ENCODE measurements at regions not wholly inside any gene's neighbourhood (a gene's known extent, or its start where the extent isn't known, plus 50 kb on each side); places are given as distances from the start of the nearest gene placed in this dataset.

DNA sequence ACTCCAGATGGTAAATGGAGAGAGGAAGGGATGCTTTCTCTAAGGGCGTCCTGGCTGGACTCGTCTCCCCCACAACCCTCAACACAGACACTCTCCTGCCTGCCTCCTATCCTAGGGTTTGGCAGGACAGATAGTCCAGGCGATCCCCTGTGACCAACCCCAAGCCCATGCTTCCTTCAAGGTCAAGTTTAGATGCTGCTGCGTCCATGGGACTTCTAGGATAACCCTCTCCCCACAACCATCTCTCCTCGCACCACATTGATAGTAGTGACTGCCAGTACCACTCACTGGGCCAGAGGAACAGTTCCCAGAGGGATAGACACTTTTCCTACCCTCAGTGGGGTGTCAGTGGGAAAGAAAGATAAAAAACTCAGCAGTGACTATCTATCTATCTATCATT, 166.0 kb downstream of the ABHD5 start:
- CTCF ChIA-PET: interaction anchor here (0.8 to 2.1 kb wide), 4 partner anchors 12 to 163 kb away, joined by 3 to 26 read pairs (median 4); no protein-coding TSS in a partner anchor
- Histone ChIP-seq H3K27ac (ENCODE audit: insufficient read depth, low read length) (no peak overlapping the region), H3K18ac (ENCODE audit: low read depth, low read length) (no peak overlapping the region), H2AFZ (replicated peaks; ENCODE audit: low read length, poor library complexity) (no peak overlapping the region), H4K91ac (ENCODE audit: insufficient read depth, low read depth, low read length) (no peak overlapping the region), H3K4ac (ENCODE audit: low read depth, low read length) (no peak overlapping the region; the same call in 1 of the 2 replicates), H3K4me3 (ENCODE audit: insufficient read depth, low read depth, low read length) (no peak overlapping the region), H4K20me1 (ENCODE audit: insufficient read depth, low read length) (no peaks in the 10 kb centered on the region), H3K14ac (replicated peaks; ENCODE audit: low read depth, low read length) (no peak overlapping the region), H2BK120ac (ENCODE audit: low read depth, low read length) (no peak overlapping the region; the same call in 1 of the 2 replicates), H3K36me3 (ENCODE audit: control insufficient read depth, insufficient read depth, low read length) (no peaks in the 10 kb centered on the region), H4K5ac (ENCODE audit: low read depth, low read length) (no peak overlapping the region), H2BK20ac (ENCODE audit: low read depth, low read length) (no peak overlapping the region), H2AK9ac (replicated peaks; ENCODE audit: low read depth, low read length, poor library complexity) (peak overlapping the region; percentile 44), H3K4me2 (ENCODE audit: low read depth, low read length) (no peak overlapping the region), H3K56ac (ENCODE audit: extremely low read depth, insufficient read depth, low read length) (no peak overlapping the region), H2BK15ac (ENCODE audit: low read depth, low read length) (no peak overlapping the region), H2AK5ac (ENCODE audit: low read depth, low read length) (no peak overlapping the region), H3K9ac (ENCODE audit: low read depth, low read length) (no peak overlapping the region), H3K4me1 (ENCODE audit: control insufficient read depth, insufficient read depth, low read length) (peaks cover 9% of the 10 kb centered on the region), H3K27me3 (ENCODE audit: control insufficient read depth, insufficient read depth, low read length) (peaks cover 5% of the 10 kb centered on the region; the same call in 1 of the 2 replicates), H3K79me1 (ENCODE audit: low read depth in 1 of 2, low read length in 2 of 2) (no peaks in the 10 kb centered on the region), H2BK5ac (ENCODE audit: low read depth, low read length, poor library complexity, severe bottlenecking) (no peak overlapping the region), H3K9me3 (ENCODE audit: control insufficient read depth, insufficient read depth, low read length) (no peaks in the 10 kb centered on the region), H3K23ac (ENCODE audit: low read depth, low read length) (no peak overlapping the region), H3K9me1 (ENCODE audit: insufficient read depth, low read length) (0 out of 2 replicates have a peak, but pooled peaks cover 4% of the 10 kb centered on the region), H4K8ac (ENCODE audit: low read depth in 2 of 2, low read length in 2 of 2) (no peak overlapping the region)
- POLR2A ChIA-PET (ENCODE audit: unreplicated experiment): interaction anchor here (0.6 kb wide), 1 partner anchor 43 kb away, joined by 5 read pairs; no protein-coding TSS in a partner anchor
- in situ Hi-C loops (cut with MboI; ENCODE audit: low sequenced_read_pairs): no loop called here
- DNase-seq (no peak), ATAC-seq (ENCODE audit: low read depth) (no peak)
- intact Hi-C loops (cut with micrococcal nuclease): loop anchor here (5.0 to 10.0 kb wide), 3 partner anchors 258 to 341 kb away; no protein-coding TSS in a partner anchor
- no CpG with 5 or more reads among the region's 5 CpGs for WGBS, 2 experiments (ENCODE audit: extremely low coverage in 2 of 2, insufficient read length in 1 of 2)
- dilution Hi-C loops (cut with HindIII; ENCODE audit: low sequenced_read_pairs, unreplicated experiment): no loop called here
- BruUV-seq (replicated peaks): no TSS peak
- no peak for TF ChIP-seq RFX5 (IDR thresholded peaks at IDR 0.05; ENCODE audit: low read depth, low read length)
- TF ChIP-seq MAZ (IDR thresholded peaks at IDR 0.05; ENCODE audit: borderline replicate concordance, low read depth, low read length): no peak
- TF ChIP-seq FOS (IDR thresholded peaks at IDR 0.05; ENCODE audit: low read depth, low read length): no peak
- TF ChIP-seq SMC3 (IDR thresholded peaks at IDR 0.05; ENCODE audit: low read depth, low read length): no peak
- no peak for TF ChIP-seq POLR2A (IDR thresholded peaks at IDR 0.05; ENCODE audit: low read depth, low read length)
- no peak for TF ChIP-seq USF2 (IDR thresholded peaks at IDR 0.05; ENCODE audit: low read depth, low read length)
- TF ChIP-seq BHLHE40 (IDR thresholded peaks at IDR 0.05; ENCODE audit: low read depth, low read length): no peak
- no peak for TF ChIP-seq CTCF (conservative IDR thresholded peaks at IDR 0.05; ENCODE audit: low read depth, low read length)
- no peak for TF ChIP-seq CEBPB (IDR thresholded peaks at IDR 0.05; ENCODE audit: low read depth, low read length)
- TF ChIP-seq ELK1 (IDR thresholded peaks at IDR 0.05; ENCODE audit: borderline replicate concordance, low read depth, low read length): no peak
- TF ChIP-seq RCOR1 (IDR thresholded peaks at IDR 0.05; ENCODE audit: insufficient replicate concordance, low read length): no peak
- no peak for TF ChIP-seq MAFK (IDR thresholded peaks at IDR 0.05; ENCODE audit: low read depth, low read length)
- no peak for TF ChIP-seq MXI1 (IDR thresholded peaks at IDR 0.05; ENCODE audit: borderline replicate concordance, low read depth, low read length)
- no peak for TF ChIP-seq NFE2L2 (IDR thresholded peaks at IDR 0.05; ENCODE audit: low read depth, low read length)
- TF ChIP-seq RAD21 (IDR thresholded peaks at IDR 0.05; ENCODE audit: low read length): no peak
- TF ChIP-seq CHD1 (IDR thresholded peaks at IDR 0.05; ENCODE audit: low read depth, low read length): no peak

All from IMR-90 (cell line).